Ovary (tissue), 3 donors: ENCODE measurements at regions not wholly inside any gene's neighbourhood (a gene's known extent, or its start where the extent isn't known, plus 50 kb on each side); places are given as distances from the start of the nearest gene placed in this dataset.

Experiments
- EP300 ChIP-seq: sonication (generic); formaldehyde crosslinking; IDR thresholded peaks from one replicate; pipeline ENCODE4 v1.6.1; 2017; ENCODE audit warnings: antibody characterized with exemption
- POLR2A ChIP-seq: fragments of 450-650 bp; IDR thresholded peaks from one replicate; pipeline ENCODE4 v1.6.1; 2017; ENCODE audit warnings: antibody characterized with exemption, mild to moderate bottlenecking, moderate library complexity
- TF ChIP-seq, protein P1 (sequence below), 3 donors: fragments of 450-650 bp in 2 of 3; fragments of 200-600 bp in 1 of 3; IDR thresholded peaks; one replicate each; pipeline versions ENCODE4 v1.5.1 to v1.8.0; 2016 to 2022; ENCODE audit warnings: antibody characterized with exemption in 3 of 3, mild to moderate bottlenecking in 1 of 3
- donor health status: DM: no; HTN: no; CAD: no.

DNA sequence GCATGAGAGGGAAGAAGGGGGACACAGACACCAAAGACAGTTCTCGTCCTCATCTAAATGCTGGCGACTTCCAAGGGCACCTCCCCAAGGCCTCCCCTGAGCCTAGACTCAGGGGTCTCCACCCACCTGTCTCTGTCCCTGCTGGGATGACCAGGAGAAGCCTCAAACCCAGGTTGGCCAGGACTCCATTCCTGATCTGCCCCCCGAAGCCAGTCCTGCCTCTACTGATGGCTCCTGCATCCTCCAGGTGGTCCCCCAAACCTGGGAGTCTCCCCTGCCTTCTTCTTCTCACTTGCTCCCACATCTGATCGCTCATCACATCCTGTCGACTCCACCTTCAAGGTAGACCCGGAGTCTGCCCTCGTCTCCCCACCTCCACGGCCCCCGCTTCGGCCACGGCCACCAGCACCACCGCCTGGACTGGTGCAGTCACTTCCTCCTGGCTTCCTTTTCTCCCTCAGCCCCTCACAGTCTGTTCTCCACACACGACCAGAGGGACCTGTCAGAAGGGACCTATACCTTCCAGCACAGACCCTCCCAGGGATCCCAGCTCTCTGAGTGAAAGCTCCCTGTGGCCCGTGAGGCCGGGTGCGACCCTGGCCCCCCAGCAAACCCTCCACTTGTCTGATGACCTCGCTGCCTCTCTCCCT is 92.1 kb downstream of the CEBPB start:
- TF ChIP-seq POLR2A: no peak
- TF ChIP-seq, protein P1, sequence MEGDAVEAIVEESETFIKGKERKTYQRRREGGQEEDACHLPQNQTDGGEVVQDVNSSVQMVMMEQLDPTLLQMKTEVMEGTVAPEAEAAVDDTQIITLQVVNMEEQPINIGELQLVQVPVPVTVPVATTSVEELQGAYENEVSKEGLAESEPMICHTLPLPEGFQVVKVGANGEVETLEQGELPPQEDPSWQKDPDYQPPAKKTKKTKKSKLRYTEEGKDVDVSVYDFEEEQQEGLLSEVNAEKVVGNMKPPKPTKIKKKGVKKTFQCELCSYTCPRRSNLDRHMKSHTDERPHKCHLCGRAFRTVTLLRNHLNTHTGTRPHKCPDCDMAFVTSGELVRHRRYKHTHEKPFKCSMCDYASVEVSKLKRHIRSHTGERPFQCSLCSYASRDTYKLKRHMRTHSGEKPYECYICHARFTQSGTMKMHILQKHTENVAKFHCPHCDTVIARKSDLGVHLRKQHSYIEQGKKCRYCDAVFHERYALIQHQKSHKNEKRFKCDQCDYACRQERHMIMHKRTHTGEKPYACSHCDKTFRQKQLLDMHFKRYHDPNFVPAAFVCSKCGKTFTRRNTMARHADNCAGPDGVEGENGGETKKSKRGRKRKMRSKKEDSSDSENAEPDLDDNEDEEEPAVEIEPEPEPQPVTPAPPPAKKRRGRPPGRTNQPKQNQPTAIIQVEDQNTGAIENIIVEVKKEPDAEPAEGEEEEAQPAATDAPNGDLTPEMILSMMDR (IDR thresholded peaks at IDR 0.05): no peak
- no peak for TF ChIP-seq EP300
